SK-N-SH treated with all-trans-retinoic acid at 6 μM for 48 hours (cell line): ENCODE measurements at regions not wholly inside any gene's neighbourhood (a gene's known extent, or its start where the extent isn't known, plus 50 kb on each side); places are given as distances from the start of the nearest gene placed in this dataset.

Experiments used
- TCF4 ChIP-seq: fragments of 250-450 bp; sonication (Bioruptor Pico); IDR thresholded peaks from 2 replicates; pipeline ENCODE4 v1.8.0; 2021; ENCODE audit warnings: mild to moderate bottlenecking, moderate library complexity, borderline replicate concordance
- ZFP3 ChIP-seq: fragments of 250-450 bp; sonication (Bioruptor Pico); IDR thresholded peaks from 2 replicates; pipeline ENCODE4 v1.5.0; 2020; ENCODE audit warnings: mild to moderate bottlenecking, moderate library complexity
- ZNF8 ChIP-seq: fragments of 450-650 bp; formaldehyde crosslinking; IDR thresholded peaks from 2 replicates; pipeline ENCODE4 v1.5.0; 2020; ENCODE audit warnings: mild to moderate bottlenecking, moderate library complexity

DNA sequence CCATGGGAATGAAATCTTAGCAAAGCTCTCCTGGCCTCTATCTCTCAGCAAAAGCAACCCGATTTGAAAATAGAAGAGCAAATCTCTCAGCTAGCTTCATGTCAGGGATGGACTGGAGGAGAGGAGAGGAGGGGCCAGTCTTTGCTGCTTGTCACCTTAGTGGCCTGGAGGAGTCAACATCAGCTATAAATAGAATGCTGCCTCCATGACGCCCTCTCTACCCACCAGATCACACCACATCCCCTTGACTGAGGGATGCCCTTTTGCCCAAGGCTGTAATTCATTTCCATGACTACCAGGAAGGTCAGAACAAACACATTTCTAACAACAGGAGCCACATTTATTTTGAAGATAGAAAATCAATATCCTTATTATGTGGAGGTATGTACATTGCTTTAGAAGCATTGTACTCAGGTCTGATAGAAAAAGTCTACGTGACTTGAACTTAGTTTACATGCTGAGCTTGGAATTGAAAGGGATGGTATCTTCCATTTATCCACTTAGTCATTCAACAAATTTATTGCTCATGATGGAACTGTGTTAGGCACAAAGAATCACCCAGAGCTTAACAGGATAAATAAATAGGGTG, 92.4 kb upstream of the LIFR start:
- TF ChIP-seq ZNF8 = no peak
- TF ChIP-seq TCF4 (CRISPR knock-in tag) = no peak
- no peak for TF ChIP-seq ZFP3 (CRISPR knock-in tag)
